HG03108 (cell line): ENCODE measurements at regions not wholly inside any gene's neighbourhood (a gene's known extent, or its start where the extent isn't known, plus 50 kb on each side); places are given as distances from the start of the nearest gene placed in this dataset.

Experiments used
- ATAC-seq: cut with Tn5 transposase; IDR thresholded peaks from one replicate; pipeline ENCODE4 v1.9.1; 2021; ENCODE audit warnings: moderate library complexity; ENCODE audit not compliant: unreplicated experiment

GRCh38 chr15:38878926-38879325 lies 314.3 kb upstream of the RASGRP1 start:
- ATAC-seq = no peak

- no peak for ATAC-seq
Observed at GRCh38 chr15:38879909-38880471, 315.4 kb upstream of the RASGRP1 start.

GRCh38 chr15:38882221-38882620 lies 317.6 kb upstream of the RASGRP1 start:
- ATAC-seq = no peak

GRCh38 chr15:38883987-38884386 lies 319.4 kb upstream of the RASGRP1 start:
- no peak for ATAC-seq

- no peak for ATAC-seq
Observed at GRCh38 chr15:38885001-38885400, 320.4 kb upstream of the RASGRP1 start.

- ATAC-seq = no peak
Observed at GRCh38 chr15:38885471-38885952, 320.9 kb upstream of the RASGRP1 start.

- no peak for ATAC-seq
Observed at GRCh38 chr15:38886315-38887163, 321.9 kb upstream of the RASGRP1 start.

GRCh38 chr15:38888701-38889221 lies 324.1 kb upstream of the RASGRP1 start:
- no peak for ATAC-seq

GRCh38 chr15:38890194-38890593 lies 325.6 kb upstream of the RASGRP1 start:
- ATAC-seq = no peak

GRCh38 chr15:38893925-38894242 lies 329.3 kb upstream of the RASGRP1 start:
- ATAC-seq = no peak

GRCh38 chr15:38894243-38894948 lies 329.8 kb upstream of the RASGRP1 start:
- ATAC-seq = no peak

- no peak for ATAC-seq
Observed at GRCh38 chr15:38895326-38896255, 331.0 kb upstream of the RASGRP1 start.

GRCh38 chr15:38896647-38897046 lies 332.0 kb upstream of the RASGRP1 start:
- no peak for ATAC-seq

GRCh38 chr15:38897551-38897950 lies 332.9 kb upstream of the RASGRP1 start:
- no peak for ATAC-seq

GRCh38 chr15:38898236-38898635 lies 333.6 kb upstream of the RASGRP1 start:
- no peak for ATAC-seq

GRCh38 chr15:38899300-38899699 lies 334.7 kb upstream of the RASGRP1 start:
- no peak for ATAC-seq

- ATAC-seq = no peak
Observed at GRCh38 chr15:38904298-38904697, 339.7 kb upstream of the RASGRP1 start.

GRCh38 chr15:38905632-38906031 lies 341.0 kb upstream of the RASGRP1 start:
- ATAC-seq = no peak

- no peak for ATAC-seq
Observed at GRCh38 chr15:38920966-38921365, 356.4 kb upstream of the RASGRP1 start.

GRCh38 chr15:38921471-38921870 lies 356.9 kb upstream of the RASGRP1 start:
- ATAC-seq = no peak

GRCh38 chr15:38928431-38928830 lies 363.8 kb upstream of the RASGRP1 start:
- ATAC-seq = no peak
